Adrenal gland (tissue), 5 donors: ENCODE measurements at regions not wholly inside any gene's neighbourhood (a gene's known extent, or its start where the extent isn't known, plus 50 kb on each side); places are given as distances from the start of the nearest gene placed in this dataset.

ENCODE experiments used
- CTCF ChIP-seq, 6 experiments: fragments of 450-650 bp in 4 of 6; fragments of 200-600 bp in 2 of 6; sonication (generic) in 1 of 6; IDR thresholded peaks; 1 replicate in 5 of 6; 2 replicates in 1 of 6; pipeline versions ENCODE4 v1.5.1 to v1.8.0; 2016 to 2021; ENCODE audit warnings: antibody characterized with exemption in 6 of 6, mild to moderate bottlenecking in 2 of 6, moderate library complexity in 1 of 6
- POLR2A ChIP-seq, 2 donors: fragments of 450-650 bp; IDR thresholded peaks; one replicate each; pipeline ENCODE4 v1.6.1; 2017; ENCODE audit warnings: antibody characterized with exemption in 2 of 2, mild to moderate bottlenecking in 2 of 2, moderate library complexity in 1 of 2
- donor health status: DM: no; HTN: no; CAD: no.

GRCh38 chr3:26291840-26292239 is 330.7 kb upstream of the LRRC3B start:
- TF ChIP-seq CTCF (IDR thresholded peaks at IDR 0.05), result no peak
- TF ChIP-seq POLR2A (IDR thresholded peaks at IDR 0.05), result no peak
